Testis (tissue), 2 donors: ENCODE measurements at regions not wholly inside any gene's neighbourhood (a gene's known extent, or its start where the extent isn't known, plus 50 kb on each side); places are given as distances from the start of the nearest gene placed in this dataset.
"Not testable (repeated sequence)": the region's sequence is repeated elsewhere in the genome, so short reads cannot be mapped to it uniquely, and the experiment has no call there.

Source experiments
- CTCF ChIP-seq, 3 experiments: fragments of 450-650 bp in 2 of 3; fragments of 200-600 bp in 1 of 3; sonication (generic) in 1 of 3; IDR thresholded peaks; one replicate each; pipeline ENCODE4 v1.5.1; 2016 to 2019; ENCODE audit warnings: antibody characterized with exemption in 3 of 3, mild to moderate bottlenecking in 2 of 3, moderate library complexity in 1 of 3
- POLR2A ChIP-seq: fragments of 450-650 bp; IDR thresholded peaks from one replicate; pipeline ENCODE4 v1.6.1; 2017; ENCODE audit warnings: antibody characterized with exemption, mild to moderate bottlenecking, moderate library complexity

GRCh38 chr16:10292197-10292596, 93.7 kb upstream of the ATF7IP2 start:
- TF ChIP-seq CTCF (IDR thresholded peaks at IDR 0.05); POLR2A: not testable (repeated sequence)
